Stimulated activated naive B cell treated with anti-CD40 and anti-IgM and Interleukin-4, amounts not matched to agents 10 μg/mL and 1 μg/mL and 100 μg/mL, for 72 hours (primary cell): ENCODE measurements at regions not wholly inside any gene's neighbourhood (a gene's known extent, or its start where the extent isn't known, plus 50 kb on each side); places are given as distances from the start of the nearest gene placed in this dataset.

ENCODE experiments used
- ATAC-seq, 2 donors: fragments of 150-1000 bp; cut with Tn5 transposase; replicated peaks; 2 replicates each; pipeline ENCODE4 v1.10.0; 2021; ENCODE audit warnings: moderate library complexity in 1 of 2
- DNase-seq: peaks from one replicate; pipeline ENCODE4 v3.0.0; 2021
- H3K27ac Mint-ChIP-seq: one replicate; pipeline ENCODE4 v1.8.0; 2022; ENCODE audit warnings: mild to moderate bottlenecking, mixed read lengths
- H3K27me3 Mint-ChIP-seq, 2 donors: one replicate each; pipeline ENCODE4 v1.8.0; 2022; ENCODE audit warnings: mixed read lengths in 2 of 2
- H3K36me3 Mint-ChIP-seq, 2 donors: one replicate each; pipeline ENCODE4 v1.8.0; 2022; ENCODE audit warnings: mixed read lengths in 2 of 2, mild to moderate bottlenecking in 1 of 2
- H3K4me1 Mint-ChIP-seq, 2 donors: one replicate each; pipeline ENCODE4 v1.8.0; 2022; ENCODE audit warnings: mixed read lengths in 2 of 2, mild to moderate bottlenecking in 1 of 2
- H3K4me3 Mint-ChIP-seq, 2 donors: one replicate each; pipeline ENCODE4 v1.8.0; 2022; ENCODE audit warnings: mild to moderate bottlenecking in 2 of 2, mixed read lengths in 2 of 2, moderate library complexity in 1 of 2
- H3K9me3 Mint-ChIP-seq, 2 donors: one replicate each; pipeline ENCODE4 v1.8.0; 2022; ENCODE audit warnings: mixed read lengths in 2 of 2, mild to moderate bottlenecking in 1 of 2

DNA sequence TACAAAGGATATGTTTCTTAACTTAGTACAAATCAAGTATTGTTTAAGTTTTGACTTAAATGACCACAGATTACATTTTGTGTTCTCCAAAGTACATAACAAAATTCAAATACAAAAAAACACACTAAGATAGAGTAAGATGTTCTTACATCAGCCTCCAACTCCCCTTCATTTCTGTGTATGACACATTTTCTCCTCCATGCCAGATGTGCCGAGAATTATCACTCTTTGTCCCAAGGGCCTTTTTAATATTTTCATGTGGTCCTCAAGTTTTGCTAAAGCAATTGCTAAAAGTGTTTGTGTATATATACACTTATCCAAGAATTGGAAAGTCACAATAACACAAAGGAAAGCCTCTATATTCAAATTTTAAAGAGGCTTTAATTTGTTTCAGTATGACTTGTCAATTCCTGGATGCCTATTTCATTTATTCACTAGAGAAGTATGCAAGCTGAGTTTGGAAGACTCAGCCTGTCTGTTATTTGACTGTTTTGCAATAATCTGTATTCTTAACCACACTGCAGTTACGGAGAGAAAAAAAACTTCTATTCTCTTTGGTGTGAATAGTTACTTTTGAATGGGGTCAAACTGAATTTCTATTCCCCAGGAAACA is 586.4 kb upstream of the SEMA3D start:
- DNase-seq (no peak), ATAC-seq (no peak)
- Mint-ChIP-seq H3K27ac (no peak overlapping the region), H3K4me3 (no peak overlapping the region), H3K36me3 (no peaks in the 10 kb centered on the region), H3K27me3 (no peaks in the 10 kb centered on the region), H3K9me3 (peaks cover 0 to 2% of the 10 kb centered on the region in 2 donors), H3K4me1 (no peaks in the 10 kb centered on the region)

DNA sequence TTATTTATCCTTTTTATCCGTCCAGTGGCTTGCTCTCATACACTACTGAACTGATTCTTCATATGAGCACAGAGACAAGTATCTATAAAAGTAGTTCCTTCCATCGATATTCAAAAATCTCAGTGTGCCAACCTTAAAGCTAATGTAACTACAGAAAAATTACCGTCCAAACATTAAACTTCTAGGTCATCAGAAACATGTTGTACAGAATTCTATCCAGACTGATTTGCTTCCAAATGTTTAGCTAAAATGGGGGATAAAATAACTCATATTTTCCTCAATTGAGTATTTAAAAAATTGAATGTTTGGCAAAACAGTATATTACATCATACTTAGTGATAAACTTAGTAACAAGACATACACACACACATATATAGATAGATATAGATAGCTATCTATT is 584.7 kb upstream of the SEMA3D start:
- DNase-seq (no peak), ATAC-seq (no peak)
- Mint-ChIP-seq H3K36me3 (no peaks in the 10 kb centered on the region), H3K4me1 (no peaks in the 10 kb centered on the region), H3K27me3 (no peaks in the 10 kb centered on the region), H3K4me3 (no peak overlapping the region), H3K27ac (no peak overlapping the region), H3K9me3 (peaks cover 0 to 4% of the 10 kb centered on the region in 2 donors)

DNA sequence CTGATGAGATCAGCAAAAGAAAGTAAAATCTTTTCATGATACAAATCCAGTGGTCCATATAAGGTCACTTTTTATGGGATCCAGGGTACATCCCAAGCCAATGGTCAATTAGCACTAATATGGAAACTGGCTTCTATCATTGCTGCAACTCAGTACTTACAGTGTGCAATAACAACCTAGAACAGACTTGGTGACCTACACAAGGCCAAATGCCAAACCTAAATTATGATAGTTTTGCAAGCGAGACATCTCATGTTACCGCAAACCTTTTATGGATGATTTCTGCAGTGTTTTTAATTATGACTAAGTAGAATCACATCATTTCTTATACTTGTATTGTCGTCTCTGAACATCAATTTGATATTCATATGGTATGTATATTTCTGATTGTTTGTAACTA is 583.5 kb upstream of the SEMA3D start:
- no peaks in the 10 kb centered on the region for H3K4me1 Mint-ChIP-seq
- H3K4me3 Mint-ChIP-seq = no peak overlapping the region
- H3K27ac Mint-ChIP-seq = no peak overlapping the region
- DNase-seq = no peak
- no peaks in the 10 kb centered on the region for H3K27me3 Mint-ChIP-seq
- H3K36me3 Mint-ChIP-seq = no peaks in the 10 kb centered on the region
- no peak for ATAC-seq
- peaks cover 0 to 4% of the 10 kb centered on the region in 2 donors for H3K9me3 Mint-ChIP-seq

DNA sequence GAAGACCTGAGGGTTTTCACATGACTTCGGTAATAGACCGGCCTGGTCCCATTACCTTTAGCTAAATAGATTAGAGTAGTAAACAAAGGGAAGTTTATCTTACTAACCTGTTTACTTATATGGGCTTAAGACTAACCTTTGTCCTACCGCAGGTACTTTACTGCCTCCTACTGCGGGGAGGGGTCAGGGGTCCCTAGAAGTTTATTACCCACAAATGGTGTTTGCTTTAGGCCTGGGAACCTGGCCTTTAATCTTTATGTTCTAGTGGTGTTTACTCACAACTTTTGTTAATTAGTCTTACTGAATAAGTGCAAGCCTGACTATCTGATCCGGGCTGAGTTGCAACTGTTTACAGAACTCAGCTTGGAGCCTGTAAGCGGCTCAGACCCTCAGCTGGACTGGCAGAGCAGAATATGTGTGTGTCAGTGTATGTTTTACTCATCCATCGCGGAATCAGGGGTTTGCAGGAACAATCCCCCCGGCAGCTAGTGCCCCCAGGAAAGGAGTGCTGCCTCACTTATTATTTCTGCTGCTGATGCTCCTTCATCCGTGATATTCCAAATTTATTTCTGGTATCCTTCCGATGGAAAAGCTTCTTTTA is 578.9 kb upstream of the SEMA3D start:
- no peak for ATAC-seq
- Mint-ChIP-seq H3K4me1 (no peaks in the 10 kb centered on the region), H3K27ac (no peak overlapping the region)

DNA sequence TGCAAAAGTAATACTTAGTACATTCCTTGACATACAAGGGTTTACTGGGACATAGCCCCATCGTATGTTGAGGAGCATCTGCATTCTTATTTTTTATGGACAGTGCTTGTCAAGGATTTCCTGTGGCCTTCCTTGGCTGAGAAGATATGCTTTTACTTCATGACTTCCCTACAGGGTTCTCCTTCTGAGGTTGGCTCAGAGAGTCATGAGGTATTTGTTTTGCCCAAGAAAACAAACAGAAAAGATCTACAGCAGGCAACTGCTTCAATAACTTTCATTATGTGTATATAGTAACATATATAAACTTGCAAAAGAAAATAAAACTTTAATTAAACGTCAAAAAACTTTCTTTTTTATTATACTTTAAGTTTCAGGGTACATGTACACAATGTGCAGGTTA is 577.2 kb upstream of the SEMA3D start:
- H3K4me1 Mint-ChIP-seq = no peaks in the 10 kb centered on the region
- no peaks in the 10 kb centered on the region for H3K36me3 Mint-ChIP-seq
- H3K27ac Mint-ChIP-seq = no peak overlapping the region
- peaks cover 1 to 4% of the 10 kb centered on the region in 2 donors for H3K9me3 Mint-ChIP-seq
- no peak overlapping the region for H3K4me3 Mint-ChIP-seq
- ATAC-seq (no peak), DNase-seq (no peak)
- no peaks in the 10 kb centered on the region for H3K27me3 Mint-ChIP-seq

More for the DNA sequence above, 578.9 kb upstream of the SEMA3D start:
- Mint-ChIP-seq H3K27me3 (no peaks in the 10 kb centered on the region), H3K4me3 (no peak overlapping the region), H3K36me3 (no peaks in the 10 kb centered on the region), H3K9me3 (peaks cover 0 to 4% of the 10 kb centered on the region in 2 donors)
- DNase-seq = no peak

DNA sequence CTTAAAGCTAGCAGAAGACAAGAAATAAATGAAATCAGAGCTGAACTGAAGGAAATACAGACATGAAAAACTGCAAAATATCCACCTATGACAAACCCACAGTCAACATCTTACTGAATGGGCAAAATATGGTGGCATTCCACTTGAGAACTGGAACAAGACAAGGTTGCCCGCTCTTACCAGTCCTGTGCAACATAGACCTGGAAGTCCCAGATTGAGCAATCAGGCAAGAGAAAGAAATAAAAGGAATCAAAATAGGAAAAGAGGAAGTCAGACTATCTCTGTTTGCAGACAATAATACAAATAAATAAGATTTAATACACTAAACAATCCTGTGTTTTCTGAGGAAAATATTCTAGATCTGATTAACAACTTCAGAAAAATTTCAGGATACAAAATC is 570.5 kb upstream of the SEMA3D start:
- Mint-ChIP-seq H3K4me1 (no peaks in the 10 kb centered on the region), H3K27me3 (no peaks in the 10 kb centered on the region), H3K4me3 (no peak overlapping the region), H3K27ac (no peak overlapping the region), H3K9me3 (peaks cover 5% of the 10 kb centered on the region in 2 donors), H3K36me3 (no peaks in the 10 kb centered on the region)
- ATAC-seq (no peak), DNase-seq (no peak)

DNA sequence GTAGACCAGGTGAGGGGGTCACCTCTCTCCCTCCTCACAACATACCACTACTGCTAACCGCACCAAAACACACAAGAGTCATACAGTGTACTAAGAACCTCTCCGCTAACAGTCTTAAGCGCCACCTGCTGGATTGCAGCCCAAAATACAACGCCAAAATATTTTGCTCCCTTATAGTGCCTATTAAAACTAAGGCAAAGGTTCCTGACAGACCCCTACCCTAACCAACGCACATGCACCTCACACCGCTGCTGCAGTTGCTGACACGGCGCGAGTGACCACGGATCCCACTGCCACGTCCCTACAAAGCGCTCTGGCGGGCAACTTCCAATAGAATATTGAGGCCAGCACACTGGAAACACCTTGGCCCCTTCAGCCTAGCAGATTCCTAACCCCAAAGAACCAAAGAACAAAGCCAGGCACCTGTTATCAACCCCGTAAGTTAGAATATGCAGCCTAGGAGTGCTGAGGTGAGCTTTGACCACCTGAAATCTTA is 563.6 kb upstream of the SEMA3D start:
- Mint-ChIP-seq H3K4me1 (no peaks in the 10 kb centered on the region), H3K27me3 (peaks cover 4 to 5% of the 10 kb centered on the region in 2 donors), H3K36me3 (no peaks in the 10 kb centered on the region), H3K27ac (no peak overlapping the region), H3K9me3 (peaks cover 6 to 7% of the 10 kb centered on the region in 2 donors), H3K4me3 (no peak overlapping the region)
- ATAC-seq (peak; percentile 75 to 81), DNase-seq (no peak)

DNA sequence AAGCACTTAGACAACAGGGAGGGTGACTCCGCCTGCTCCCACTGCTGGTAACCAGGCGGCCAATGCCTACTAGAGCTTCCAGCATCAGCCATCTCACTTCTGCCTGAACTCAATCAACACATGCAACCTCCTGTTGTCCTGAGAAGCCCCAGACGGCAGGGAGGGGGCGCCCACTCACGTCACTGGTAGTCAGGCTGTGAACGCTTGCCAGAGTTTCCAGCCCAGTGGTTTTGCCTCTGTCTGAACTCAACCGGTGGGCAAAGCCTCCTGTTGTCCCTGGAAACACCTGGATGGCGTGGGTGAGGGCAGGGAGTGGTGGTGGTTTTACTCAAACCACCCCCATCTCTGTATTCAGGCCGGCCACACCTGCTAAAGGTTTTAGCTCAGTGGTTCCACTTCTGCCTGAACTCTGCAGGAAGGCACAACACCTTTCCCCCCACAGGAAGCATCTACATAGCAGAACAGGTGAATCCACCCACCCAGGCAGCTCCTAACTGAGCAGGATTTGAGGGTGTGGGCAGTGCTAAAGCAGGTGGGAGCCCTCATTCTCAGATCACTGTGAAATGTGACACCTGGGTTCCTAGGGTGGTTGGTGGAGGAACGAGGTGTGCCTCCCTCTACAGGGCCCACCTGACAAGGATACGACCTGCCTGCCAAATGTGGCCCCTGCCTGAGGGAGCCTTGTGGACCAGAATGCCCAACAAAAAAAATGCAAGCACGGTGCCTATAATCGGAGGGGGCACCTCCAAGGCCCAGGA is 563.0 kb upstream of the SEMA3D start:
- no peak overlapping the region for H3K27ac Mint-ChIP-seq

DNA sequence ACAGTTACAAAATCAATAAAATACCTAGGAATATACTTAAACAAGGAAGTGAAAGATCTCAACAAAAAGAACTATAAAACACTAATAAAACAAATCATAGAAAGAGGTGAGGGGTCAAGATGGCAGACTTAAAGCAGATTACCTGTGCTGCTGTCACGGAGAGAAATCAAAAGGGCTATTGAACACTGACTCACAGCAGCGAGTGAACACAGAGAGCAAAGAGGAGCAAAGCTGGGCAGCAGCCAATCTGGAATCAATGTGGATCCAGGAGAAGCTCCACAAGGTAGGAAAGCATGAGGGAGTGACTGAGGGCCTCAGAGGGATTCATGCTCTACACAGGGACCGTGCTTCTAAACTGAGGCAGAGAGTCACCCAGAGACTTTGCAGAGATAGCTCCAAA is 562.0 kb upstream of the SEMA3D start:
- Mint-ChIP-seq H3K9me3 (peaks cover 6 to 7% of the 10 kb centered on the region in 2 donors), H3K4me1 (no peaks in the 10 kb centered on the region), H3K36me3 (no peaks in the 10 kb centered on the region), H3K4me3 (no peak overlapping the region), H3K27me3 (peaks cover 4 to 5% of the 10 kb centered on the region in 2 donors), H3K27ac (no peak overlapping the region)
- no peak for DNase-seq
- no peak for ATAC-seq

More for the DNA sequence above, 563.0 kb upstream of the SEMA3D start:
- ATAC-seq (peak; percentile 33 to 39), DNase-seq (no peak)
- Mint-ChIP-seq H3K27me3 (peaks cover 4 to 5% of the 10 kb centered on the region in 2 donors), H3K36me3 (no peaks in the 10 kb centered on the region), H3K9me3 (peaks cover 5 to 6% of the 10 kb centered on the region in 2 donors), H3K4me1 (no peaks in the 10 kb centered on the region), H3K4me3 (no peak overlapping the region)

DNA sequence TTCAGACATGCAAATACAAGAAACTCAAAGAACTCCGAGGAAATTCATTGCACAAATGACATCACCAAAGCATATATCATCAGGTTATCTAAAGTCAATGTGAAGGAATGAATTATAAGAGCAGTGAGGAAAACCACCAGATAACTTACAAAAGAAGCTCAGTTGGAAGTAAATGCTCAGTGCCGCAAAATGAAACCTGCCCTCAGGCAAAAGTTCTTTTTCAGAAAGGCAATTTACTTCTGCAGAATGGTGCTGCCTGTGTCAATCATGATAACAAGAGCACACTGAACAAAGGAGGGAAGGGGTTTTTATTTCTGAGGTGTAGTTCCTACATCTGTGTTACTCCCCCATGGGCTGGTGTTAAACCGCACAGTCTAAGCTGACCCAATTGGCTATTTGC is 550.6 kb upstream of the SEMA3D start:
- ATAC-seq = no peak
- no peaks in the 10 kb centered on the region for H3K36me3 Mint-ChIP-seq
- H3K27ac Mint-ChIP-seq = no peak overlapping the region
- H3K9me3 Mint-ChIP-seq = peaks cover 0 to 8% of the 10 kb centered on the region in 2 donors
- no peaks in the 10 kb centered on the region for H3K4me1 Mint-ChIP-seq
- no peaks in the 10 kb centered on the region for H3K27me3 Mint-ChIP-seq
- no peak for DNase-seq
- no peak overlapping the region for H3K4me3 Mint-ChIP-seq

DNA sequence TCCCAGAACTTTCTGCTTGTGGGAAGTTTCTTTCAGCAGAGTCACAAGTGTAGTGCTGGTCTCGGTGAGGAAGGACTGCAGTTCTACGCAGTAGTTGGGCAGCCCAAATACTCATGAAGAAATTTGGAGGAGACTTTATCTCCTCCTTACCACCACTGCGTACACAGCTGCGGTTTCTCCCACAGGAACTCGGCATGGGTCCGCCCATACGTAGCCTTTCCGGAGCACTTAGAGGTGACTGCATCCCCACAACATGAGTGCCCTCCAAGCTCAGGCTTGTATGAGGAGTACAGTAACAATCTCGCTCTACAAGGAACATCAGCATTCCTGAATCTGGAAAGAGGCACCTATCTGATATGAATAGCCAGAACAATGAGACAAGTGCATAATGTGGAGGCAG is 549.2 kb upstream of the SEMA3D start:
- peaks cover 3 to 10% of the 10 kb centered on the region in 2 donors for H3K9me3 Mint-ChIP-seq
- no peak overlapping the region for H3K27ac Mint-ChIP-seq
- no peak for ATAC-seq
- no peaks in the 10 kb centered on the region for H3K27me3 Mint-ChIP-seq
- H3K4me3 Mint-ChIP-seq = no peak overlapping the region
- no peaks in the 10 kb centered on the region for H3K36me3 Mint-ChIP-seq
- DNase-seq = no peak
- no peaks in the 10 kb centered on the region for H3K4me1 Mint-ChIP-seq

DNA sequence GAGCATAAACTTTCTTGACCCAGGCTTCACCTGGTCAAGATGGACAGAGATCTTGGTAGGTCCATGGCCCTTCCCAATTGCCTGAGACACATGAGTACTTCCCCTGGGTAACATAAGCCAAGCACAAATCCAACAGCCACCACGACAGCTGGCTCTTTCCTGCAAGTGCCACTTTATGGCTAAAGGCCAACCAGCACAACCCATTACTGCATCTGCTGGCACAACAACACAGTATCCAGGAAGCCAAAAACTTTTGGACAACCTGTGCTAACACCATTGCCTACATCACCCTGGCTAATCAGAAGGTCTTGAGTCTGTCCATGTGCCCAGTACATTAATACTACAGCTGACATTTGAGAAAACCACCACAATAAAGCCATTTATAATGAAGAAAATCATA is 548.0 kb upstream of the SEMA3D start:
- Mint-ChIP-seq H3K4me1 (no peaks in the 10 kb centered on the region), H3K4me3 (no peak overlapping the region), H3K27me3 (no peaks in the 10 kb centered on the region), H3K9me3 (peaks cover 3 to 10% of the 10 kb centered on the region in 2 donors), H3K36me3 (no peaks in the 10 kb centered on the region), H3K27ac (no peak overlapping the region)
- ATAC-seq (no peak), DNase-seq (no peak)

DNA sequence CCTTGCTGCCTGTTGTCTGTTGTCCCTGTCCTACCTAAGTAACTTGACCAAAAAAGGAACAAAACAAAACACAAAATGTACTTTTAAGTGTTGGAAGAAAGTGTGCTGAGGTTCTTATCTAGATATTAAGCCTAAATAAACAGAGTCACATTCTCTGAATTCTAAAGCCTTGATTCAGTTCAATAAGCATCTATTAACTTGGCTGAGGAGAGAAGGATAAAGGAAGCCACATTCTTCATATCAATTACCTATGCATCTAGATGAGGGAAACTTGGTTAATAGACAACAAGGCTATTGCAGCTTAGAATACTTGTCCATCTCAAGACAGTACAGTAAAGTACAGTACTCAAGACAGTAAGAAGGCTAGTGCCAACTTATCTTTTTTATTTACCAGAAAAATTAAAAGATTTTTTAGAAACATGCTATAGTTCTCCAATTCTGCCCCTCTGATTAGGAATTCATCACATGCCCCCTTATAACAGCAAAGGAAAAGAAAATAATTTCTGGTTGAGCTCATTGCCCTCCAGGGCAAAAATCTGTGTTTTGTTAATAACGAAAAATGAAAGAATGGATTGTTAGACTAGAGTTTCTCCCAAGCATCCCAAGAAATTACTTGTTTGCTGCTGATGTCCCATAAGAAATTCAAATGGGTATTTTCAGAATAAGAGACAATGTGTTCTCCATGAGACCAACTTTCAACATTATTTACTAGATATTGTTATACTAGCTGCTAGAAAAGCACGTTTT is 546.5 kb upstream of the SEMA3D start:
- H3K27ac Mint-ChIP-seq = no peak overlapping the region
- H3K9me3 Mint-ChIP-seq = peaks cover 3 to 9% of the 10 kb centered on the region in 2 donors
- ATAC-seq (no peak), DNase-seq (no peak)
- H3K4me1 Mint-ChIP-seq = no peaks in the 10 kb centered on the region
- H3K4me3 Mint-ChIP-seq = no peak overlapping the region
- no peaks in the 10 kb centered on the region for H3K36me3 Mint-ChIP-seq
- H3K27me3 Mint-ChIP-seq = no peaks in the 10 kb centered on the region

DNA sequence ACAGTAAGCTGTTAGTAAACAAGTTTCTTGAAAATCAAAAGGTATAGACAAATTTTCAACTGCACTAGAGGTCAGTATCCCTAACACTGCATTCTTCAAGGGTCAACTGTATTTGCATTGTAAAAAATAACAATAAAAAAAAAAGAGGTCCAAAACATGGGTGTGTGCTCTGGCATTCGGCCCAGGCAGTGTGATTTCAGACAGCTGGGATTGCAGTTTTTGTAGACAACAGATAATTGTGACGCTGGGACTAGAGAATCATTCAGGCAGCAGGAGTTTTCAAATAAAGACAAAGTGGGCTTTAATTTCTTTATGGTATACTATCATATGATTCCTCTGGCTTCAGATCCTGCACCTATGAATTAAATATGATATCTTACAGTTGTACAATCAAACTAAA is 543.2 kb upstream of the SEMA3D start:
- DNase-seq (no peak), ATAC-seq (no peak)
- H3K4me1 Mint-ChIP-seq = no peaks in the 10 kb centered on the region
- no peaks in the 10 kb centered on the region for H3K27me3 Mint-ChIP-seq
- no peaks in the 10 kb centered on the region for H3K36me3 Mint-ChIP-seq
- H3K9me3 Mint-ChIP-seq = peaks cover 3% of the 10 kb centered on the region in 2 donors
- no peak overlapping the region for H3K27ac Mint-ChIP-seq
- H3K4me3 Mint-ChIP-seq = no peak overlapping the region
